Kidney (tissue), 13 donors: ENCODE measurements at regions not wholly inside any gene's neighbourhood (a gene's known extent, or its start where the extent isn't known, plus 50 kb on each side); places are given as distances from the start of the nearest gene placed in this dataset.

Source experiments
- DNase-seq, 5 donors: peaks; one replicate each; pipeline ENCODE4 v3.0.0-alpha.2; 2013 to 2020
- FAIRE-seq: peaks from 2 replicates; lab custom pipeline; 2012; peaks lifted over from hg19 to GRCh38; lab: Jason Lieb, UNC
- H3K27ac ChIP-seq, 2 donors: one replicate each; pipeline ENCODE4 v1.7.0; 2013; ENCODE audit warnings: low read depth in 2 of 2, low read length in 2 of 2, inconsistent platforms in 1 of 2
- H3K27me3 ChIP-seq: one replicate; pipeline ENCODE4 v1.7.1; 2013; ENCODE audit warnings: low read length, inconsistent platforms; ENCODE audit not compliant: control insufficient read depth, insufficient read depth
- H3K36me3 ChIP-seq, 3 donors: one replicate each; pipeline versions ENCODE4 v1.7.0 to v1.7.1; 2013; ENCODE audit warnings: low read length in 3 of 3, control low read depth in 1 of 3, inconsistent platforms in 1 of 3; ENCODE audit not compliant: insufficient read depth in 3 of 3, control insufficient read depth in 2 of 3
- H3K4me1 ChIP-seq, 3 donors: one replicate each; pipeline versions ENCODE4 v1.7.0 to v1.7.1; 2013; ENCODE audit warnings: low read length in 3 of 3, inconsistent platforms in 1 of 3, low read depth in 1 of 3; ENCODE audit not compliant: control insufficient read depth in 2 of 3, insufficient read depth in 2 of 3
- H3K4me3 ChIP-seq, 3 donors: one replicate each; pipeline versions ENCODE4 v1.7.0 to v1.8.1; 2013; ENCODE audit warnings: low read length in 3 of 3, control low read depth in 1 of 3, inconsistent platforms in 1 of 3
- H3K9ac ChIP-seq, 3 donors: one replicate each; pipeline versions ENCODE4 v1.7.0 to v1.7.1; 2013; ENCODE audit warnings: low read length in 3 of 3, control low read depth in 1 of 3, inconsistent platforms in 1 of 3
- H3K9me3 ChIP-seq, 3 donors: one replicate each; pipeline versions ENCODE4 v1.7.0 to v1.7.1; 2013; ENCODE audit warnings: low read length in 3 of 3, control low read depth in 1 of 3, inconsistent platforms in 1 of 3; ENCODE audit not compliant: control insufficient read depth in 2 of 3, insufficient read depth in 1 of 3
- intact Hi-C: fragments of 100-400 bp; cut with DNase I; formaldehyde crosslinking; loops from one replicate; pipeline ENCODE4 v1.11.1; 2022
- TF ChIP-seq, protein P1 (sequence below): IDR thresholded peaks from 3 replicates; pipeline ENCODE4 v1.5.1; 2012; ENCODE audit warnings: mild to moderate bottlenecking, moderate library complexity, borderline replicate concordance; ENCODE audit not compliant: insufficient read depth; ENCODE audit errors: extremely low read depth
- donor health status: control.
- donor health status: control.
- donor health status: control.
- donor health status: control.
- donor health status: control.
- donor health status: DM: yes; HTN: yes; CAD: no.
- donor health status: Normal renal cell carcinoma (clear cell type).

DNA sequence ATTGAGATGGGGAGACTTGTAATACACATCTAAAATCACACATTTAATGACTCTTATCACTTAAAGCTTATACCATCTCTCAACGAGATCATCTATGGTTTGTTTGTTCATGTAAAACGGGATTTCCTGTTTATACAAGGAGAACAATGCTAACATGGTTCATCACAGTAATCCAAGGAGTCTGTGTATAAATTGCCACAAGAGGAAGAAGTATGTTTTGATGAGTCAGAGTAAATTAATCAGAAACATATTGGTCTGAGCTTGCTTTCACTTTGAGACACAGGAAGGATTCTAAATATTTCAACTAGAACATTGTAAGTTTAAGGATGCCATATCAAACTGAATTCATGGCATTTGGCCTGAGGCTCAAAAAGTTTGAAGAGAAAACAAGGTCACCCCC, 594.1 kb downstream of the GLUD2 start:
- FAIRE-seq (no peak), DNase-seq (peak in 1 of 5 donors; percentile 0)
- Histone ChIP-seq H3K9ac (no peak overlapping the region), H3K9me3 (no peaks in the 10 kb centered on the region), H3K36me3 (no peaks in the 10 kb centered on the region), H3K4me1 (no peaks in the 10 kb centered on the region), H3K27ac (no peak overlapping the region), H3K4me3 (no peak overlapping the region), H3K27me3 (no peaks in the 10 kb centered on the region)
- intact Hi-C loops = no loop called here
- TF ChIP-seq, protein P1, sequence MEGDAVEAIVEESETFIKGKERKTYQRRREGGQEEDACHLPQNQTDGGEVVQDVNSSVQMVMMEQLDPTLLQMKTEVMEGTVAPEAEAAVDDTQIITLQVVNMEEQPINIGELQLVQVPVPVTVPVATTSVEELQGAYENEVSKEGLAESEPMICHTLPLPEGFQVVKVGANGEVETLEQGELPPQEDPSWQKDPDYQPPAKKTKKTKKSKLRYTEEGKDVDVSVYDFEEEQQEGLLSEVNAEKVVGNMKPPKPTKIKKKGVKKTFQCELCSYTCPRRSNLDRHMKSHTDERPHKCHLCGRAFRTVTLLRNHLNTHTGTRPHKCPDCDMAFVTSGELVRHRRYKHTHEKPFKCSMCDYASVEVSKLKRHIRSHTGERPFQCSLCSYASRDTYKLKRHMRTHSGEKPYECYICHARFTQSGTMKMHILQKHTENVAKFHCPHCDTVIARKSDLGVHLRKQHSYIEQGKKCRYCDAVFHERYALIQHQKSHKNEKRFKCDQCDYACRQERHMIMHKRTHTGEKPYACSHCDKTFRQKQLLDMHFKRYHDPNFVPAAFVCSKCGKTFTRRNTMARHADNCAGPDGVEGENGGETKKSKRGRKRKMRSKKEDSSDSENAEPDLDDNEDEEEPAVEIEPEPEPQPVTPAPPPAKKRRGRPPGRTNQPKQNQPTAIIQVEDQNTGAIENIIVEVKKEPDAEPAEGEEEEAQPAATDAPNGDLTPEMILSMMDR = no peak

DNA sequence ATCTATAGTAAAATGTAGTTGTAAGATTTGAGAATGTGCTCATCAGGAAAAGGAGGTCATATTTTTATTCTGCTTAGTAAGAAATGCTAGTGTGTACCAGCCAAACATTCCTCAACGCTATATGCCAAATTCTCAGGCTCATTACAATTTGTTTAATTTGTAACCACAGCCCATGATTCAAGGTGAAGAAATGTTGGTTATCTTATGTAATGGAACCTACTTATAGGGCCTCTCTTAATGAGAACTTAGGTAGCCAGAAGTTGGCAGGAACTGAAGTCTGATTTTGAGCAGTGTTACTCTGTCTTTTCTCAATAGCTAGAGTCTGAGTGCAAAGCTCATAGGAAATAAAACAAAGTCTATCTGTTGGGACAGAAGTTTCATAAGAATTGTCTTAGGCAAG, 595.0 kb downstream of the GLUD2 start:
- FAIRE-seq = no peak
- H3K4me3 ChIP-seq = no peak overlapping the region
- no peaks in the 10 kb centered on the region for H3K4me1 ChIP-seq
- H3K27ac ChIP-seq = no peak overlapping the region
- no peaks in the 10 kb centered on the region for H3K36me3 ChIP-seq
- no peaks in the 10 kb centered on the region for H3K27me3 ChIP-seq
- H3K9me3 ChIP-seq = no peaks in the 10 kb centered on the region
- intact Hi-C loops = no loop called here
- H3K9ac ChIP-seq = no peak overlapping the region
- TF ChIP-seq, protein P1 = no peak
- DNase-seq = no peak

GRCh38 chrX:121649417-121649816, 602.0 kb downstream of the GLUD2 start:
- H3K36me3 ChIP-seq = no peaks in the 10 kb centered on the region
- no peak for DNase-seq
- no peak overlapping the region for H3K4me3 ChIP-seq
- intact Hi-C loops = no loop called here
- H3K27ac ChIP-seq = no peak overlapping the region
- TF ChIP-seq, protein P1 = no peak
- FAIRE-seq = no peak
- H3K4me1 ChIP-seq = no peaks in the 10 kb centered on the region
- no peaks in the 10 kb centered on the region for H3K9me3 ChIP-seq
- H3K27me3 ChIP-seq = no peaks in the 10 kb centered on the region
- no peak overlapping the region for H3K9ac ChIP-seq

GRCh38 chrX:121655276-121655675, 607.9 kb downstream of the GLUD2 start:
- TF ChIP-seq, protein P1 = no peak
- H3K9ac ChIP-seq = no peak overlapping the region
- peak in 1 of 5 donors; percentile 7 for DNase-seq
- H3K4me1 ChIP-seq = no peaks in the 10 kb centered on the region
- H3K27me3 ChIP-seq = no peaks in the 10 kb centered on the region
- H3K4me3 ChIP-seq = no peak overlapping the region
- H3K36me3 ChIP-seq = no peaks in the 10 kb centered on the region
- intact Hi-C loops = no loop called here
- H3K9me3 ChIP-seq = no peaks in the 10 kb centered on the region
- FAIRE-seq = no peak
- H3K27ac ChIP-seq = no peak overlapping the region
